Heart right ventricle (tissue), 16 donors: ENCODE measurements at regions not wholly inside any gene's neighbourhood (a gene's known extent, or its start where the extent isn't known, plus 50 kb on each side); places are given as distances from the start of the nearest gene placed in this dataset.
A peak's percentile ranks its signal among the peaks of the same experiment; 100 is the strongest.

Source experiments
- ATAC-seq, 8 donors: fragments of 200-7000 bp; cut with Tn5 transposase; one replicate each; pipeline ENCODE4 v1.9.1; 2020; ENCODE audit warnings: mild to moderate bottlenecking in 8 of 8, moderate library complexity in 8 of 8, moderate number of reproducible peaks in 1 of 8
- DNase-seq, 2 donors: peaks; one replicate each; pipeline ENCODE4 v3.0.0-alpha.2; 2020
- H3K27ac ChIP-seq, 10 donors: fragments of 200-600 bp; sonication (generic) in 2 of 10; one replicate each; pipeline versions ENCODE4 v1.5.0 to v1.8.0; 2020 to 2022; ENCODE audit warnings: mild to moderate bottlenecking in 3 of 10
- H3K27me3 ChIP-seq, 7 donors: fragments of 200-600 bp; one replicate each; pipeline ENCODE4 v1.8.0; 2021 to 2022; ENCODE audit warnings: mild to moderate bottlenecking in 2 of 7
- H3K36me3 ChIP-seq, 9 donors: fragments of 200-600 bp; sonication (generic) in 1 of 9; one replicate each; pipeline versions ENCODE4 v1.5.0 to v1.8.0; 2020 to 2022; ENCODE audit warnings: mild to moderate bottlenecking in 2 of 9
- H3K4me1 ChIP-seq, 9 donors: fragments of 200-600 bp; sonication (generic) in 1 of 9; one replicate each; pipeline versions ENCODE4 v1.5.0 to v1.8.0; 2020 to 2022; ENCODE audit warnings: mild to moderate bottlenecking in 4 of 9
- H3K4me3 ChIP-seq, 10 donors: fragments of 200-600 bp; sonication (generic) in 2 of 10; one replicate each; pipeline versions ENCODE4 v1.5.0 to v1.8.0; 2020 to 2022; ENCODE audit warnings: mild to moderate bottlenecking in 7 of 10, moderate library complexity in 2 of 10
- H3K9me3 ChIP-seq, 11 donors: fragments of 200-600 bp in 10 of 11; sonication (generic) in 2 of 11; one replicate each; pipeline versions ENCODE4 v1.5.0 to v1.8.0; 2013 to 2022; ENCODE audit warnings: mild to moderate bottlenecking in 2 of 11, control low read depth in 1 of 11, moderate library complexity in 1 of 11
- CTCF ChIP-seq, 9 donors: fragments of 200-600 bp; sonication (generic) in 2 of 9; IDR thresholded peaks; one replicate each; pipeline versions ENCODE4 v1.5.0 to v1.8.0; 2021 to 2022; ENCODE audit warnings: antibody characterized with exemption in 9 of 9, mild to moderate bottlenecking in 5 of 9, moderate library complexity in 1 of 9
- whole genome bisulfite sequencing, 2 donors: extraction: QIAGEN DNeasy Blood & Tissue Kit; methylation state at CpG; one replicate each; pipeline ENCODE4 v1.1.7; 2013; ENCODE audit warnings: inconsistent platforms in 1 of 2; 5-methylcytosine and 5-hydroxymethylcytosine counted together
- intact Hi-C, 10 donors: fragments of 100-400 bp; cut with DNase I; formaldehyde crosslinking; loops; one replicate each; pipeline versions ENCODE4 v1.11.1 to v1.14.2; 2022
- donor health status: Arrhythmogenic right ventricular cardiomyopathy.
- donor health status: ischemic (EF 13 %, LVEDD 7.1; RV severe dilation, severe dysfunction).
- donor health status: healthy with polysubstance abuse.
- donor health status: DM: no; HTN: yes; CAD: no.
- donor health status: DM: no; HTN: no; CAD: no.
- donor health status: ischemic (EF 25% LVEDD 6.9; RV normal size, moderate dysfunction).
- donor health status: ischemic (EF 25% LVEDD 5.7; RV mildly dilated, moderate dysfunction).
- donor health status: healthy.
- donor health status: DM: yes; HTN: yes; CAD: no.
- donor health status: Ischemic cardiomyopathy.
- donor health status: ischemic (EF 35%, LVEDD 5.7; RV mildly dilated, moderate dysfunction).
- donor health status: nonischemic (EF 11% LVEDD 7.7; RV severe dilation, severe dysfunction).
- donor health status: DM: yes; HTN: yes; CAD: no.
- donor health status: PGD.
- donor health status: ischemic (EF 29% LVEDD 5.4; RV normal size, mild dysfunction).
- donor health status: nonischemic (EF 23%, LVEDD 6.1; RV moderate dilation, normal function).

GRCh38 chr5:173778784-173779304 lies 109.3 kb upstream of the CPEB4 start:
- no peak for DNase-seq

GRCh38 chr5:173780235-173781234 lies 107.6 kb upstream of the CPEB4 start:
- Histone ChIP-seq H3K4me3 (no peak overlapping the region), H3K27ac (peak overlapping the region in 3 of 10 donors; percentile 60 to 91 (median 61)), H3K9me3 (no peaks in the 10 kb centered on the region), H3K36me3 (no peaks in the 10 kb centered on the region), H3K4me1 (peaks cover 0 to 69% (median 14%) of the 10 kb centered on the region in 9 donors), H3K27me3 (no peaks in the 10 kb centered on the region)
- intact Hi-C loops, result no loop called here
- TF ChIP-seq CTCF (IDR thresholded peaks at IDR 0.05), result no peak
- DNase-seq, result no peak
- WGBS, 2 donors, result 92 to 93% methylated on average over 9 of the region's 9 CpGs
- ATAC-seq, result no peak

More at GRCh38 chr5:173778784-173779304, 109.3 kb upstream of the CPEB4 start:
- intact Hi-C loops, result loop anchor here in 1 of 10 donors (10.0 kb wide), 1 partner anchor 96 kb away; no protein-coding TSS in a partner anchor
- peak overlapping the region in 1 of 10 donors; percentile 71 for H3K27ac ChIP-seq
- 67 to 76% methylated on average over 5 of the region's 5 CpGs for whole genome bisulfite sequencing, 2 donors
- no peak overlapping the region for H3K4me3 ChIP-seq
- H3K36me3 ChIP-seq, result no peaks in the 10 kb centered on the region
- H3K4me1 ChIP-seq, result peaks cover 0 to 72% (median 14%) of the 10 kb centered on the region in 9 donors
- no peak for ATAC-seq
- no peaks in the 10 kb centered on the region for H3K9me3 ChIP-seq
- no peaks in the 10 kb centered on the region for H3K27me3 ChIP-seq
- TF ChIP-seq CTCF (IDR thresholded peaks at IDR 0.05), result no peak

- DNase-seq (no peak), ATAC-seq (peak in 1 of 8 donors; percentile 3)
- WGBS, 2 donors, result 76 to 78% methylated on average over 4 of the region's 4 CpGs
- Histone ChIP-seq H3K4me3 (no peak overlapping the region), H3K27ac (peak overlapping the region in 9 of 10 donors; percentile 24 to 91 (median 60)), H3K27me3 (no peaks in the 10 kb centered on the region), H3K9me3 (no peaks in the 10 kb centered on the region), H3K36me3 (no peaks in the 10 kb centered on the region), H3K4me1 (peaks cover 0 to 63% (median 14%) of the 10 kb centered on the region in 9 donors)
- intact Hi-C loops, result no loop called here
- TF ChIP-seq CTCF (IDR thresholded peaks at IDR 0.05), result no peak
Observed at GRCh38 chr5:173781432-173781815, 106.7 kb upstream of the CPEB4 start.

- WGBS, 2 donors, result 30 to 38% methylated on average over 8 of the region's 8 CpGs
- Histone ChIP-seq H3K4me3 (no peak overlapping the region), H3K27me3 (no peaks in the 10 kb centered on the region), H3K36me3 (no peaks in the 10 kb centered on the region), H3K27ac (peak overlapping the region in 9 of 10 donors; percentile 24 to 91 (median 60)), H3K9me3 (no peaks in the 10 kb centered on the region), H3K4me1 (peaks cover 0 to 65% (median 14%) of the 10 kb centered on the region in 9 donors)
- TF ChIP-seq CTCF (IDR thresholded peaks at IDR 0.05), result no peak
- DNase-seq, result peak; percentile 56 to 73
- peak; percentile 67 to 94 (median 87) for ATAC-seq
- intact Hi-C loops, result no loop called here
Observed at GRCh38 chr5:173781816-173782670, 106.1 kb upstream of the CPEB4 start.
